ENCODE measurements at regions not wholly inside any gene's neighbourhood (a gene's known extent, or its start where the extent isn't known, plus 50 kb on each side); places are given as distances from the start of the nearest gene placed in this dataset.
A peak's percentile ranks its signal among the peaks of the same experiment; 100 is the strongest.

DNA sequence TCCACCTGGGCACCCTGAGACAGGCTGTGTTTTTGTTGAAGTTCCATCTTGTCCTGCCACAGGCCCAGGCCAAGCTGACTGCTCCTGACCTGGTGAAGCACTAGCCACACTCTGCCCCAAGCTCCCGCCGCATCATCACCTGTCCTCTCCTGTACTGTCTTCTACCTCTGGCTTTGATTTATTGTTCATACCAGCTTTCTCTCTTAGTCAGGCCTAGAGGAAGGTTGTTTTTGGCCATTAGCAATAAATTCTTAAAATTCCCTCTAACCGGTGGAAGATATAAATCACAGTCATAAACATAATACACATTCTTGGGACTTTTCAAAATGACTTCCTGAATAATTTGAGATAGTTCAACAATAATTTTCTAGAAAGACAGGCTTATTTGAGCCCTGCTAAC is 169.4 kb downstream of the DAD1 start:
- no peak overlapping the region for H3K4me3 ChIP-seq
- intact Hi-C loops (cut with micrococcal nuclease; ENCODE audit: unreplicated experiment) (no loop called here), in situ Hi-C loops (cut with MboI) (no loop called here)
- FAIRE-seq: no peak
- peaks cover 13% of the 10 kb centered on the region for H3K4me1 ChIP-seq (ENCODE audit: control insufficient read depth, insufficient read depth, low read length)
- RAD21 ChIA-PET (ENCODE audit: unreplicated experiment): interaction anchor here (0.9 to 2.7 kb wide), 2 partner anchors 45 to 99 kb away, joined by 3 to 7 read pairs; no protein-coding TSS in a partner anchor
- no peaks in the 10 kb centered on the region for H3K27me3 ChIP-seq (replicated peaks in 1 of 2; ENCODE audit: control insufficient read depth in 2 of 2, insufficient read depth in 2 of 2, low read length in 1 of 2)
- H4K20me1 ChIP-seq (ENCODE audit: control insufficient read depth, insufficient read depth): no peaks in the 10 kb centered on the region
- peak; percentile 29; the same call in 2 of the 3 replicates for ATAC-seq
- CTCF ChIA-PET: interaction anchor here (0.9 to 3.6 kb wide), 5 partner anchors 29 to 100 kb away, joined by 3 to 16 read pairs (median 7); no protein-coding TSS in a partner anchor
- H3K9me3 ChIP-seq (replicated peaks; ENCODE audit: control insufficient read depth, insufficient read depth, low read length): no peaks in the 10 kb centered on the region; the same call in 2 of the 3 replicates
- H3K79me2 ChIP-seq (ENCODE audit: control insufficient read depth, insufficient read depth, low read length): no peaks in the 10 kb centered on the region
- H3K9ac ChIP-seq (ENCODE audit: control insufficient read depth, insufficient read depth, low read length): no peak overlapping the region
- 97% methylated on average over 3 of the region's 3 CpGs for WGBS (ENCODE audit: insufficient coverage, insufficient replicate concordance, low lambda C conversion rate, missing lambda C conversion rate)
- H3K27ac ChIP-seq (ENCODE audit: control insufficient read depth, insufficient read depth): no peak overlapping the region
- POLR2A ChIA-PET: no interaction called here
- no peaks in the 10 kb centered on the region for H3K36me3 ChIP-seq (ENCODE audit: control insufficient read depth in 2 of 2, insufficient read depth in 2 of 2, low read length in 1 of 2)
- no peak overlapping the region for H2AFZ ChIP-seq (ENCODE audit: control insufficient read depth, low read depth, low read length)
- BruUV-seq (replicated peaks): no TSS peak
- SMC1A ChIA-PET (ENCODE audit: uncharacterized antibody, unreplicated experiment): interaction anchor here (0.7 to 6.1 kb wide), 8 partner anchors 16 to 53 kb away, joined by 3 to 35 read pairs (median 4); no protein-coding TSS in a partner anchor
- DNase-seq (ENCODE audit: low read depth, low spot score): no peak
- H3K4me2 ChIP-seq (ENCODE audit: control insufficient read depth, insufficient read depth): no peak overlapping the region
- TF ChIP-seq, protein P1, sequence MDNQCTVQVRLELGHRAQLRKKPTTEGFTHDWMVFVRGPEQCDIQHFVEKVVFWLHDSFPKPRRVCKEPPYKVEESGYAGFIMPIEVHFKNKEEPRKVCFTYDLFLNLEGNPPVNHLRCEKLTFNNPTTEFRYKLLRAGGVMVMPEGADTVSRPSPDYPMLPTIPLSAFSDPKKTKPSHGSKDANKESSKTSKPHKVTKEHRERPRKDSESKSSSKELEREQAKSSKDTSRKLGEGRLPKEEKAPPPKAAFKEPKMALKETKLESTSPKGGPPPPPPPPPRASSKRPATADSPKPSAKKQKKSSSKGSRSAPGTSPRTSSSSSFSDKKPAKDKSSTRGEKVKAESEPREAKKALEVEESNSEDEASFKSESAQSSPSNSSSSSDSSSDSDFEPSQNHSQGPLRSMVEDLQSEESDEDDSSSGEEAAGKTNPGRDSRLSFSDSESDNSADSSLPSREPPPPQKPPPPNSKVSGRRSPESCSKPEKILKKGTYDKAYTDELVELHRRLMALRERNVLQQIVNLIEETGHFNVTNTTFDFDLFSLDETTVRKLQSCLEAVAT (IDR thresholded peaks at IDR 0.05): no peak
- no peak for TF ChIP-seq SMAD5 (IDR thresholded peaks at IDR 0.05; ENCODE audit: low read depth)
- TF ChIP-seq EP300 (IDR thresholded peaks at IDR 0.05; ENCODE audit: borderline replicate concordance in 1 of 2, control insufficient read depth in 1 of 2, low read depth in 2 of 2, low read length in 2 of 2): no peak
- no peak for TF ChIP-seq ZNF687 (IDR thresholded peaks at IDR 0.05)
- TF ChIP-seq SUZ12 (IDR thresholded peaks at IDR 0.05; ENCODE audit: unreplicated experiment): no peak
- TF ChIP-seq, protein P2, sequence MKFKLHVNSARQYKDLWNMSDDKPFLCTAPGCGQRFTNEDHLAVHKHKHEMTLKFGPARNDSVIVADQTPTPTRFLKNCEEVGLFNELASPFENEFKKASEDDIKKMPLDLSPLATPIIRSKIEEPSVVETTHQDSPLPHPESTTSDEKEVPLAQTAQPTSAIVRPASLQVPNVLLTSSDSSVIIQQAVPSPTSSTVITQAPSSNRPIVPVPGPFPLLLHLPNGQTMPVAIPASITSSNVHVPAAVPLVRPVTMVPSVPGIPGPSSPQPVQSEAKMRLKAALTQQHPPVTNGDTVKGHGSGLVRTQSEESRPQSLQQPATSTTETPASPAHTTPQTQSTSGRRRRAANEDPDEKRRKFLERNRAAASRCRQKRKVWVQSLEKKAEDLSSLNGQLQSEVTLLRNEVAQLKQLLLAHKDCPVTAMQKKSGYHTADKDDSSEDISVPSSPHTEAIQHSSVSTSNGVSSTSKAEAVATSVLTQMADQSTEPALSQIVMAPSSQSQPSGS (IDR thresholded peaks at IDR 0.05; ENCODE audit: low read length): no peak
- TF ChIP-seq RB1 (IDR thresholded peaks at IDR 0.05; ENCODE audit: borderline replicate concordance): no peak
- TF ChIP-seq NRF1 (conservative IDR thresholded peaks at IDR 0.05; ENCODE audit: low read depth, low read length): no peak
- no peak for TF ChIP-seq SRF (IDR thresholded peaks at IDR 0.05; ENCODE audit: low read depth in 2 of 2, low read length in 2 of 2)
- no peak for TF ChIP-seq ZBED1 (IDR thresholded peaks at IDR 0.05; ENCODE audit: borderline replicate concordance)
- TF ChIP-seq LARP7 (IDR thresholded peaks at IDR 0.05): no peak
- no peak for TF ChIP-seq MEF2A (IDR thresholded peaks at IDR 0.05; ENCODE audit: insufficient read depth, low read depth, low read length)
- TF ChIP-seq PAX8 (IDR thresholded peaks at IDR 0.05): no peak
- no peak for TF ChIP-seq PRDM15 (CRISPR knock-in tag; IDR thresholded peaks at IDR 0.05)
- TF ChIP-seq PML (IDR thresholded peaks at IDR 0.05; ENCODE audit: low read length): no peak
